Tibial nerve (tissue), 4 donors: ENCODE measurements at regions not wholly inside any gene's neighbourhood (a gene's known extent, or its start where the extent isn't known, plus 50 kb on each side); places are given as distances from the start of the nearest gene placed in this dataset.

Source experiments
- DNase-seq, 2 donors: peaks; one replicate each; pipeline ENCODE4 v3.0.0-alpha.2; 2019; ENCODE audit warnings: low spot score in 2 of 2
- H3K27ac ChIP-seq, 4 donors: fragments of 200-600 bp; sonication (generic) in 3 of 4; one replicate each; pipeline ENCODE4 v1.5.1; 2017 to 2019; ENCODE audit warnings: mild to moderate bottlenecking in 1 of 4
- H3K27me3 ChIP-seq, 2 donors: fragments of 200-600 bp; sonication (generic) in 1 of 2; one replicate each; pipeline versions ENCODE4 v1.5.1 to v1.6.0; 2017 to 2019
- H3K36me3 ChIP-seq, 3 donors: fragments of 200-600 bp; sonication (generic); one replicate each; pipeline ENCODE4 v1.5.1; 2018 to 2019
- H3K4me1 ChIP-seq, 4 donors: fragments of 200-600 bp; sonication (generic) in 3 of 4; one replicate each; pipeline ENCODE4 v1.5.1; 2017 to 2019
- H3K4me3 ChIP-seq, 4 donors: fragments of 200-600 bp; sonication (generic) in 3 of 4; one replicate each; pipeline ENCODE4 v1.5.1; 2017 to 2019; ENCODE audit warnings: mild to moderate bottlenecking in 1 of 4, moderate library complexity in 1 of 4
- H3K9me3 ChIP-seq, 4 donors: fragments of 200-600 bp; sonication (generic) in 3 of 4; one replicate each; pipeline ENCODE4 v1.5.1; 2017 to 2019
- EP300 ChIP-seq, 2 donors: sonication (generic); formaldehyde crosslinking; IDR thresholded peaks; one replicate each; pipeline ENCODE4 v1.6.1; 2017; ENCODE audit warnings: antibody characterized with exemption in 2 of 2, mild to moderate bottlenecking in 1 of 2
- POLR2A ChIP-seq, 2 donors: fragments of 450-650 bp; IDR thresholded peaks; one replicate each; pipeline ENCODE4 v1.6.1; 2017; ENCODE audit warnings: antibody characterized with exemption in 2 of 2, mild to moderate bottlenecking in 2 of 2, moderate library complexity in 2 of 2
- WGBS, 2 donors: methylation state at CpG; one replicate each; pipeline ENCODE4 v1.1.5; 2018; 5-methylcytosine and 5-hydroxymethylcytosine counted together
- TF ChIP-seq, protein P1 (sequence below), 5 experiments: fragments of 200-600 bp in 3 of 5; fragments of 450-650 bp in 2 of 5; sonication (generic) in 3 of 5; IDR thresholded peaks; one replicate each; pipeline ENCODE4 v1.5.1; 2016 to 2019; ENCODE audit warnings: antibody characterized with exemption in 5 of 5, mild to moderate bottlenecking in 3 of 5, moderate library complexity in 2 of 5

DNA sequence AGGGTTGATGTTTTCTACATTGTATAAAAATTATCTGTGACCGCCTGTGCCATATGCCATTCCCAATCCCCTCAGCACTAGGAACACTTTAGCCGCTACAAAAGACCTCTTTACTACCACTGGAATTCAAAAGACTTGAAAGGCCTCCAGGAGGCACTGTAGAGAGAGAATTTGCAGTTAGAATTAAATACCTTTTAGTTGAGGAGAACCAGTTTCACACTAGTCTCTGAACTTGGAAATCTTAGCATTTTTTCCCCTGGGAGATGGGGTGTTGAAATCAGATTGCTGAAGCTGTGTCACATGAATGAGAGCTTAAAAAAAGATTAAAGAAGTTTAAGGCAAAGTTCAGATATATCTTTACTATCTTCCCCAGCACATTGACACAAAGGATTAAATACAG lies 291.0 kb downstream of the ADGRL2 start:
- WGBS, 2 donors, result 95 to 96% methylated on average over 2 of the region's 2 CpGs
- H3K27me3 ChIP-seq, result no peaks in the 10 kb centered on the region
- no peak for TF ChIP-seq POLR2A (IDR thresholded peaks at IDR 0.05)
- TF ChIP-seq, protein P1, sequence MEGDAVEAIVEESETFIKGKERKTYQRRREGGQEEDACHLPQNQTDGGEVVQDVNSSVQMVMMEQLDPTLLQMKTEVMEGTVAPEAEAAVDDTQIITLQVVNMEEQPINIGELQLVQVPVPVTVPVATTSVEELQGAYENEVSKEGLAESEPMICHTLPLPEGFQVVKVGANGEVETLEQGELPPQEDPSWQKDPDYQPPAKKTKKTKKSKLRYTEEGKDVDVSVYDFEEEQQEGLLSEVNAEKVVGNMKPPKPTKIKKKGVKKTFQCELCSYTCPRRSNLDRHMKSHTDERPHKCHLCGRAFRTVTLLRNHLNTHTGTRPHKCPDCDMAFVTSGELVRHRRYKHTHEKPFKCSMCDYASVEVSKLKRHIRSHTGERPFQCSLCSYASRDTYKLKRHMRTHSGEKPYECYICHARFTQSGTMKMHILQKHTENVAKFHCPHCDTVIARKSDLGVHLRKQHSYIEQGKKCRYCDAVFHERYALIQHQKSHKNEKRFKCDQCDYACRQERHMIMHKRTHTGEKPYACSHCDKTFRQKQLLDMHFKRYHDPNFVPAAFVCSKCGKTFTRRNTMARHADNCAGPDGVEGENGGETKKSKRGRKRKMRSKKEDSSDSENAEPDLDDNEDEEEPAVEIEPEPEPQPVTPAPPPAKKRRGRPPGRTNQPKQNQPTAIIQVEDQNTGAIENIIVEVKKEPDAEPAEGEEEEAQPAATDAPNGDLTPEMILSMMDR (IDR thresholded peaks at IDR 0.05), result peak in 1 of 5 experiments; percentile 12

DNA sequence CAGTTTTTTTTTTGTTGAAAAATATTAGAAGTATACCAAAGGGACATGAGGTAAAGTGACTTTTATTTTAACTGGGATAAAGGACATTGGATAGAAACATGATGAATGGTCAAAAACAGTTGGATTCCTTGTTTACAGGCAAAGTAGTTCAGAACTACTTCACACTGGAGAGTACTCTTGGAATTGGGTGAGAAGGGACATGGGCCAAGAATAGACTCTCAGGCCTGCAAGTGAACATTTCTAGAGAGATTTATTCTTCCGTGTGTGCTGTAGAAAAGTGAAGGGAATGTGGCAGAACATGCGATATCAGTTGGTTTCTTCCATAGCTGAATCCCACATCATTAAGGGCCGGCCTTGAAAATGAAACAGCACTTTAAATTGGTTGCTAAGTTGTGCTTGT lies 290.5 kb downstream of the ADGRL2 start:
- TF ChIP-seq, protein P1 (IDR thresholded peaks at IDR 0.05), result no peak
- no peak for TF ChIP-seq EP300 (IDR thresholded peaks at IDR 0.05)
- TF ChIP-seq POLR2A (IDR thresholded peaks at IDR 0.05), result no peak
- H3K36me3 ChIP-seq, result no peaks in the 10 kb centered on the region
- no peak overlapping the region for H3K4me3 ChIP-seq
- WGBS, 2 donors, result 87 to 93% methylated on average over 3 of the region's 3 CpGs
- H3K27me3 ChIP-seq, result no peaks in the 10 kb centered on the region
- H3K4me1 ChIP-seq, result no peaks in the 10 kb centered on the region
- DNase-seq, result no peak
- H3K27ac ChIP-seq, result no peak overlapping the region
- H3K9me3 ChIP-seq, result no peaks in the 10 kb centered on the region

More for the DNA sequence above, 291.0 kb downstream of the ADGRL2 start:
- peak in 1 of 2 donors; percentile 29 for DNase-seq
- Histone ChIP-seq H3K4me3 (no peak overlapping the region), H3K9me3 (no peaks in the 10 kb centered on the region), H3K27ac (no peak overlapping the region), H3K4me1 (no peaks in the 10 kb centered on the region), H3K36me3 (no peaks in the 10 kb centered on the region)

DNA sequence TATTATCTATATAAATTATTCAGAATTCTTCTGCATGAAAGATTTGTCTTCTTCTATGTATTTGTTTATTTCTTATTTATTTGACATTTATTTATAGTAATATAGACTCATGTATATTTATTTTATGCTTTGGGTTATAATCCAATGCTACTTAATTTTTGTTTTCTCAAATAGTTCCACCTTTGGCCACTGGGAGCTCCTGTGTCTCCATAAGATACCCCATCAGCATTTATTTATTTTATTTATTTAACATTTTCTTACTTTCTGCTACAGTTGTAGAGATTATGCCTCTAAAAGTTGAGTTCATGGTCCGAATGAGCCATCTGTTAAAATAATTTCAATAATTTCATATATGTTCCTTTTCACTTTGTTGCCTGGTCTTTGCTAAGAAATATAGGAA lies 289.4 kb downstream of the ADGRL2 start:
- no peaks in the 10 kb centered on the region for H3K4me1 ChIP-seq
- H3K36me3 ChIP-seq, result no peaks in the 10 kb centered on the region
- 85 to 98% methylated on average over 1 of the region's 1 CpG for WGBS, 2 donors
- DNase-seq, result no peak
- H3K9me3 ChIP-seq, result no peaks in the 10 kb centered on the region
- no peak overlapping the region for H3K4me3 ChIP-seq
- no peak overlapping the region for H3K27ac ChIP-seq
- TF ChIP-seq, protein P1 (IDR thresholded peaks at IDR 0.05), result no peak
- TF ChIP-seq POLR2A (IDR thresholded peaks at IDR 0.05) (no peak), EP300 (IDR thresholded peaks at IDR 0.05) (no peak)
- H3K27me3 ChIP-seq, result no peaks in the 10 kb centered on the region

DNA sequence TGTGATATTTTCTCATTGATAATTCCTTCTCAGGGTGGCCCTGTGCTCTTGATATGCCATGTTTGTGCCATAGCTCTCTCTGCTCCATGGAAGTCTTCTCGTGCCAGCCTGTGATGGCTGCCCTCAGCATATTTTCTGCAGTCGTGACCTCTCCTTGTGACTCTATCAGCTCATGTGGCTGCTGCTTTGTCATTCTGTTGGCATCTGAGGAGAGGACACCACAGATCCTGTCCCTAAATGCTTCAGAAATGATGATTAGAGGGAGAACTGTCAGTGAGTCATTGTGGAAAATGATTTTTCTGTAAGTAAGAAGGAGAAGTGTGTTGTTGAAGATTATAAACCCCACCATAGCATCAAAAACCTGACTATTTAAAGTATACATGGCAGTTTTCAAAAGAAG lies 286.0 kb downstream of the ADGRL2 start:
- Histone ChIP-seq H3K4me3 (no peak overlapping the region), H3K4me1 (no peaks in the 10 kb centered on the region), H3K9me3 (no peaks in the 10 kb centered on the region), H3K36me3 (no peaks in the 10 kb centered on the region), H3K27ac (no peak overlapping the region), H3K27me3 (no peaks in the 10 kb centered on the region)
- no peak for TF ChIP-seq POLR2A (IDR thresholded peaks at IDR 0.05)
- TF ChIP-seq, protein P1 (IDR thresholded peaks at IDR 0.05), result no peak
- TF ChIP-seq EP300 (IDR thresholded peaks at IDR 0.05), result no peak
- DNase-seq, result no peak
- 32 to 40% methylated on average over 2 of the region's 2 CpGs for WGBS, 2 donors

DNA sequence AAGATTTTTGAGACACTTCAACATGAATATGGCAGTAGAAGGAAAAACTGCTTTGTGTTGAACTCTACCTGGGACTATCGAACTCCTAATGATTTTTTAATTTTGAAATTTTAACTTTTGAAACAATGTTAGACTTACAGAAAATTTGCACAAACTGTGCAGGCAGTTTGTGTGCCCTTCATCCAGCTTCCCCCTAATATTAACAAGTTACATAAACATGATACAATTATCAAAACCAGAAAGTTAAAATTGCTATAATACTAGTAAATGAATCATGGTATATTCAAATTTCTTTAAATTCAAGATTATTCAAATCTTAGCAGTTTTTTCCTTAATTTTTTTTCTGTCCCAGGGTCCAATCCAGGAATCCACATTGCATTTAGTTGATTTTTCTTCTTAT lies 278.9 kb downstream of the ADGRL2 start:
- Histone ChIP-seq H3K4me1 (peaks cover 0 to 5% (median 0%) of the 10 kb centered on the region in 4 donors), H3K27ac (no peak overlapping the region), H3K4me3 (no peak overlapping the region), H3K27me3 (no peaks in the 10 kb centered on the region), H3K36me3 (no peaks in the 10 kb centered on the region), H3K9me3 (no peaks in the 10 kb centered on the region)
- WGBS, 2 donors, result 86 to 97% methylated on average over 1 of the region's 1 CpG
- DNase-seq, result no peak
- no peak for TF ChIP-seq EP300 (IDR thresholded peaks at IDR 0.05)
- TF ChIP-seq, protein P1 (IDR thresholded peaks at IDR 0.05), result no peak
- no peak for TF ChIP-seq POLR2A (IDR thresholded peaks at IDR 0.05)
